IMR-90 (cell line): ENCODE measurements at regions not wholly inside any gene's neighbourhood (a gene's known extent, or its start where the extent isn't known, plus 50 kb on each side); places are given as distances from the start of the nearest gene placed in this dataset.

Experiments
- CTCF ChIP-seq: conservative IDR thresholded peaks from 2 replicates; pipeline ENCODE4 v1.5.1; 2012; ENCODE audit warnings: mild to moderate bottlenecking, low read depth, low read length, improper control_type of control experiment
- TF ChIP-seq, protein P1 (sequence below): fragments of 150-350 bp; IDR thresholded peaks from 2 replicates; pipeline ENCODE4 v1.6.1; 2017; ENCODE audit warnings: mild to moderate bottlenecking, antibody characterized with exemption, low read length, low read depth

GRCh38 chr4:152037435-152037834 lies 276.6 kb upstream of the GATB start:
- TF ChIP-seq, protein P1, sequence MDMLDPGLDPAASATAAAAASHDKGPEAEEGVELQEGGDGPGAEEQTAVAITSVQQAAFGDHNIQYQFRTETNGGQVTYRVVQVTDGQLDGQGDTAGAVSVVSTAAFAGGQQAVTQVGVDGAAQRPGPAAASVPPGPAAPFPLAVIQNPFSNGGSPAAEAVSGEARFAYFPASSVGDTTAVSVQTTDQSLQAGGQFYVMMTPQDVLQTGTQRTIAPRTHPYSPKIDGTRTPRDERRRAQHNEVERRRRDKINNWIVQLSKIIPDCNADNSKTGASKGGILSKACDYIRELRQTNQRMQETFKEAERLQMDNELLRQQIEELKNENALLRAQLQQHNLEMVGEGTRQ, result no peak
- TF ChIP-seq CTCF, result no peak
